GM23338 (cell line): ENCODE measurements at regions not wholly inside any gene's neighbourhood (a gene's known extent, or its start where the extent isn't known, plus 50 kb on each side); places are given as distances from the start of the nearest gene placed in this dataset.

Experiments
- CREB1 ChIP-seq: fragments of 250-450 bp; sonication (Bioruptor Pico); IDR thresholded peaks from 2 replicates; pipeline ENCODE4 v1.5.0; 2020; ENCODE audit warnings: low read depth, mild to moderate bottlenecking, moderate library complexity
- CTCF ChIP-seq, 2 experiments: fragments of 200-600 bp in 1 of 2; sonication (generic) in 1 of 2; conservative IDR thresholded peaks; 2 replicates each; pipeline versions ENCODE4 v1.5.1 to v1.6.1; 2016 to 2017; ENCODE audit warnings: antibody characterized with exemption in 2 of 2, low read depth in 2 of 2, mild to moderate bottlenecking in 2 of 2, moderate library complexity in 1 of 2
- ETS1 ChIP-seq: IDR thresholded peaks from 2 replicates; pipeline ENCODE4 v1.6.1; 2016; ENCODE audit warnings: antibody characterized with exemption
- EZH2 ChIP-seq: fragments of 200-600 bp; sonication (generic); IDR thresholded peaks from one replicate; pipeline ENCODE4 v1.8.0; 2017; ENCODE audit warnings: antibody characterized with exemption, mild to moderate bottlenecking, low read depth; ENCODE audit not compliant: unreplicated experiment
- EZH2phosphoT487 ChIP-seq: fragments of 200-600 bp; sonication (generic); IDR thresholded peaks from one replicate; pipeline ENCODE4 v1.8.1; 2018; ENCODE audit warnings: antibody characterized with exemption; ENCODE audit not compliant: unreplicated experiment
- JUNB ChIP-seq: IDR thresholded peaks from one replicate; pipeline ENCODE4 v1.6.1; 2016; ENCODE audit warnings: antibody characterized with exemption; ENCODE audit not compliant: unreplicated experiment
- POLR2AphosphoS5 ChIP-seq: IDR thresholded peaks from 2 replicates; pipeline ENCODE4 v1.6.1; 2016; ENCODE audit warnings: antibody characterized with exemption, low read depth
- STAT1 ChIP-seq: IDR thresholded peaks from one replicate; pipeline ENCODE4 v1.6.1; 2016; ENCODE audit warnings: antibody characterized with exemption; ENCODE audit not compliant: unreplicated experiment
- ZNF331 ChIP-seq: fragments of 250-450 bp; sonication (Bioruptor Pico); IDR thresholded peaks from 2 replicates; pipeline ENCODE4 v1.5.0; 2020; ENCODE audit warnings: low read depth, mild to moderate bottlenecking, moderate library complexity
- ZNF462 ChIP-seq: fragments of 250-450 bp; sonication (Bioruptor Pico); IDR thresholded peaks from 2 replicates; pipeline ENCODE4 v1.5.0; 2020; ENCODE audit warnings: mild to moderate bottlenecking, moderate library complexity
- TF ChIP-seq, protein P1 (sequence below): IDR thresholded peaks from one replicate; pipeline ENCODE4 v1.6.1; 2018; ENCODE audit warnings: antibody characterized with exemption; ENCODE audit not compliant: unreplicated experiment

DNA sequence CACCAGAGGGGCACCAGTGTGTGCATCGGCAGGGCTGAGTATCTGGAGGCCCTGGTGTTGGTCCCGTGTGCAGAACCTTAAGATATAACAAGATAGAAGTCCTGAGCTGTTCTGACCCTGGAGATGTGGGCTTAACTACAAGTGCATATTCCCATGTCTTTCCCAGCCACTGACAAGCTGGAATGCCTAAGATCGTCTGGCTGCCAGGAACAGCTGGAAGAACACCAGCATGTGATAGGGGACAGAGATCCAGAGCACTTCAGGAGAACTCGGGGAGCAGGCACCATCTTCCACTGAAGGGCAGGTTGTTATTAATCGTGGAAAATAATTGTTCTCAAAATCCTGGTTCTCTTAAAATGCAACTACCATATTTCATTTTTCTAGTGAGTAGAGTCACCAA, 419.9 kb upstream of the RUNX1 start:
- TF ChIP-seq CTCF (conservative IDR thresholded peaks at IDR 0.05; ENCODE audit: low read depth in 2 of 2) (no peak), EZH2 (no peak), STAT1 (no peak), EZH2phosphoT487 (no peak), CREB1 (CRISPR knock-in tag) (no peak), POLR2AphosphoS5 (no peak), ZNF462 (CRISPR knock-in tag) (no peak), ZNF331 (no peak), JUNB (no peak), ETS1 (no peak)
- TF ChIP-seq, protein P1, sequence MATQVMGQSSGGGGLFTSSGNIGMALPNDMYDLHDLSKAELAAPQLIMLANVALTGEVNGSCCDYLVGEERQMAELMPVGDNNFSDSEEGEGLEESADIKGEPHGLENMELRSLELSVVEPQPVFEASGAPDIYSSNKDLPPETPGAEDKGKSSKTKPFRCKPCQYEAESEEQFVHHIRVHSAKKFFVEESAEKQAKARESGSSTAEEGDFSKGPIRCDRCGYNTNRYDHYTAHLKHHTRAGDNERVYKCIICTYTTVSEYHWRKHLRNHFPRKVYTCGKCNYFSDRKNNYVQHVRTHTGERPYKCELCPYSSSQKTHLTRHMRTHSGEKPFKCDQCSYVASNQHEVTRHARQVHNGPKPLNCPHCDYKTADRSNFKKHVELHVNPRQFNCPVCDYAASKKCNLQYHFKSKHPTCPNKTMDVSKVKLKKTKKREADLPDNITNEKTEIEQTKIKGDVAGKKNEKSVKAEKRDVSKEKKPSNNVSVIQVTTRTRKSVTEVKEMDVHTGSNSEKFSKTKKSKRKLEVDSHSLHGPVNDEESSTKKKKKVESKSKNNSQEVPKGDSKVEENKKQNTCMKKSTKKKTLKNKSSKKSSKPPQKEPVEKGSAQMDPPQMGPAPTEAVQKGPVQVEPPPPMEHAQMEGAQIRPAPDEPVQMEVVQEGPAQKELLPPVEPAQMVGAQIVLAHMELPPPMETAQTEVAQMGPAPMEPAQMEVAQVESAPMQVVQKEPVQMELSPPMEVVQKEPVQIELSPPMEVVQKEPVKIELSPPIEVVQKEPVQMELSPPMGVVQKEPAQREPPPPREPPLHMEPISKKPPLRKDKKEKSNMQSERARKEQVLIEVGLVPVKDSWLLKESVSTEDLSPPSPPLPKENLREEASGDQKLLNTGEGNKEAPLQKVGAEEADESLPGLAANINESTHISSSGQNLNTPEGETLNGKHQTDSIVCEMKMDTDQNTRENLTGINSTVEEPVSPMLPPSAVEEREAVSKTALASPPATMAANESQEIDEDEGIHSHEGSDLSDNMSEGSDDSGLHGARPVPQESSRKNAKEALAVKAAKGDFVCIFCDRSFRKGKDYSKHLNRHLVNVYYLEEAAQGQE = no peak
